OCI-LY3 (cell line): ENCODE measurements at regions not wholly inside any gene's neighbourhood (a gene's known extent, or its start where the extent isn't known, plus 50 kb on each side); places are given as distances from the start of the nearest gene placed in this dataset.

Experiments
- H2AFZ ChIP-seq: fragments of 200-600, 300-600 bp; shearing (Covaris generic); 2 replicates; pipeline ENCODE4 v1.6.0; 2014; ENCODE audit warnings: antibody characterized with exemption, low read depth, low read length
- H3K27ac ChIP-seq: fragments of 200-600, 300-600 bp; sonication (generic); 2 replicates; pipeline ENCODE4 v1.5.1; 2014; ENCODE audit warnings: mild to moderate bottlenecking, low read length, moderate library complexity, mixed read lengths
- H3K27me3 ChIP-seq: fragments of 200-600, 300-600 bp; sonication (generic); 2 replicates; pipeline ENCODE4 v1.6.1; 2014; ENCODE audit warnings: low read depth, low read length, mixed read lengths
- H3K36me3 ChIP-seq: fragments of 200-600, 300-600 bp; sonication (generic); replicated peaks from 2 replicates; pipeline ENCODE3; 2014; ENCODE audit warnings: low read depth, low read length, mixed read lengths
- H3K4me1 ChIP-seq: fragments of 300-600, 200-600 bp; sonication (generic); 2 replicates; pipeline ENCODE4 v1.6.1; 2014; ENCODE audit warnings: low read length, mixed read lengths
- H3K4me2 ChIP-seq: fragments of 200-600, 300-600 bp; sonication (generic); 2 replicates; pipeline ENCODE4 v1.6.1; 2014; ENCODE audit warnings: low read length, mixed read lengths
- H3K4me3 ChIP-seq: fragments of 300-600, 200-600 bp; sonication (generic); 2 replicates; pipeline ENCODE4 v1.5.1; 2014; ENCODE audit warnings: antibody characterized with exemption, mild to moderate bottlenecking, low read length, moderate library complexity
- H3K79me2 ChIP-seq: fragments of 300-600, 200-600 bp; shearing (Covaris generic); 2 replicates; pipeline ENCODE4 v1.6.1; 2014; ENCODE audit warnings: mild to moderate bottlenecking, low read length, mixed read lengths
- H3K9ac ChIP-seq: fragments of 300-600, 200-600 bp; shearing (Covaris generic); 2 replicates; pipeline ENCODE4 v1.6.0; 2014; ENCODE audit warnings: mild to moderate bottlenecking, low read length, moderate library complexity
- H3K9me3 ChIP-seq: fragments of 200-600, 300-600 bp; shearing (Covaris generic); 2 replicates; pipeline ENCODE4 v1.6.1; 2014; ENCODE audit warnings: low read length, mixed read lengths; ENCODE audit not compliant: insufficient read depth
- H4K20me1 ChIP-seq: fragments of 200-600, 300-600 bp; sonication (generic); 2 replicates; pipeline ENCODE4 v1.6.1; 2016; ENCODE audit warnings: low read length, mixed read lengths; ENCODE audit not compliant: insufficient read depth
- EZH2phosphoT487 ChIP-seq: fragments of 200-600 bp; shearing (Covaris generic); IDR thresholded peaks from 2 replicates; pipeline ENCODE4 v1.6.1; 2018; ENCODE audit warnings: antibody characterized with exemption, mixed run types, low read depth
- TF ChIP-seq, protein P1 (sequence below): fragments of 200-600, 300-600 bp; sonication (generic); IDR thresholded peaks from 2 replicates; pipeline ENCODE4 v1.5.1; 2014; ENCODE audit warnings: antibody characterized with exemption, low read length, low read depth

DNA sequence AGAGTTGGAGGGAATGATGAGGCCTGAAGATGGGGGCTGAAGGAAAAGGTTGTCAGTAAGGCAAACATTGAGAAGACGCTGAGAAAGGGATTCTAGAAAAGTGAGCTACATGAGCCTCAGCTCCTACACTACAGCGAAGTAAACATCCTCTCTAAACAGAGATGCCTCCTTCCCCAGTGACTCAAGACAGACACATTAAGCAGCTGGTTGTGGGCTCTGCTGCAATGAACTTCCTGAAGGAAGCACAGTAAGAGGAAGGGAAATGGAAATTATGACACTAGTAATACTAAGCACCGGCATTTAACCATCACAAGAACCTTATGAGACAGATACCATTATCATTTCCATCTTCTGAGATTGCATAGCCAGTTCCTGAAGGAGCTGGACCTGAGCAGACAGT, 190.5 kb downstream of the C11orf87 start:
- Histone ChIP-seq H3K9me3 (0 out of 2 replicates have a peak, but pooled peaks cover 3% of the 10 kb centered on the region), H3K4me1 (no peaks in the 10 kb centered on the region), H3K36me3 (no peaks in the 10 kb centered on the region), H4K20me1 (no peaks in the 10 kb centered on the region), H3K9ac (no peak overlapping the region), H3K4me3 (no peak overlapping the region), H3K27me3 (no peaks in the 10 kb centered on the region), H2AFZ (no peak overlapping the region), H3K79me2 (no peaks in the 10 kb centered on the region), H3K27ac (no peak overlapping the region), H3K4me2 (no peak overlapping the region)
- TF ChIP-seq EZH2phosphoT487, result no peak
- TF ChIP-seq, protein P1, sequence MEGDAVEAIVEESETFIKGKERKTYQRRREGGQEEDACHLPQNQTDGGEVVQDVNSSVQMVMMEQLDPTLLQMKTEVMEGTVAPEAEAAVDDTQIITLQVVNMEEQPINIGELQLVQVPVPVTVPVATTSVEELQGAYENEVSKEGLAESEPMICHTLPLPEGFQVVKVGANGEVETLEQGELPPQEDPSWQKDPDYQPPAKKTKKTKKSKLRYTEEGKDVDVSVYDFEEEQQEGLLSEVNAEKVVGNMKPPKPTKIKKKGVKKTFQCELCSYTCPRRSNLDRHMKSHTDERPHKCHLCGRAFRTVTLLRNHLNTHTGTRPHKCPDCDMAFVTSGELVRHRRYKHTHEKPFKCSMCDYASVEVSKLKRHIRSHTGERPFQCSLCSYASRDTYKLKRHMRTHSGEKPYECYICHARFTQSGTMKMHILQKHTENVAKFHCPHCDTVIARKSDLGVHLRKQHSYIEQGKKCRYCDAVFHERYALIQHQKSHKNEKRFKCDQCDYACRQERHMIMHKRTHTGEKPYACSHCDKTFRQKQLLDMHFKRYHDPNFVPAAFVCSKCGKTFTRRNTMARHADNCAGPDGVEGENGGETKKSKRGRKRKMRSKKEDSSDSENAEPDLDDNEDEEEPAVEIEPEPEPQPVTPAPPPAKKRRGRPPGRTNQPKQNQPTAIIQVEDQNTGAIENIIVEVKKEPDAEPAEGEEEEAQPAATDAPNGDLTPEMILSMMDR, result no peak

- no peaks in the 10 kb centered on the region for H4K20me1 ChIP-seq
- no peak overlapping the region for H3K4me3 ChIP-seq
- no peak overlapping the region for H2AFZ ChIP-seq
- no peaks in the 10 kb centered on the region for H3K27me3 ChIP-seq
- no peak overlapping the region for H3K27ac ChIP-seq
- no peak overlapping the region for H3K9ac ChIP-seq
- H3K9me3 ChIP-seq, result no peaks in the 10 kb centered on the region
- TF ChIP-seq, protein P1, result no peak
- TF ChIP-seq EZH2phosphoT487, result no peak
- no peak overlapping the region for H3K4me2 ChIP-seq
- H3K79me2 ChIP-seq, result no peaks in the 10 kb centered on the region
- no peaks in the 10 kb centered on the region for H3K4me1 ChIP-seq
- H3K36me3 ChIP-seq, result no peaks in the 10 kb centered on the region
Observed at GRCh38 chr11:109619498-109619897, 197.5 kb downstream of the C11orf87 start.

- H3K4me3 ChIP-seq, result no peak overlapping the region
- no peaks in the 10 kb centered on the region for H4K20me1 ChIP-seq
- H3K27me3 ChIP-seq, result no peaks in the 10 kb centered on the region; the same call in 1 of the 2 replicates
Observed at GRCh38 chr11:109629734-109630133, 207.7 kb downstream of the C11orf87 start.

DNA sequence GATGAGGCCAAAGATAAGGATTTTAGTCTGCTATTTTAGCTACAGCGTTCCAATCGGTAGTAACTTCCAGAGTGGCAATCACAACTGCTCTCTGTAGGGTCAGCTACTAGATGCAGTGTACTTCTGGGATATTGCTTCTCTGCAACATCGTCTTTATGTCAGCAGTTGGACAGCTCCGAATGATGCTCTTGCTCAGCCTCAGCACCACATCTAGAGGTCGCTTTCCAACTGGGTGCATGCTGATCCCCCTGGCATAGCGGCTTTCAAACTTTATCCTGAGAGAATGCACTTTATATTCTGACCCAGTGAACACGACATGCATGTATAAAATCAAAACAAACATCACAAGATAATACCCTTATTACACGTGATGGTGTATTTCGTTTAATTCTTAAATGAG, 219.6 kb downstream of the C11orf87 start:
- H4K20me1 ChIP-seq, result no peaks in the 10 kb centered on the region
- H3K9ac ChIP-seq, result no peak overlapping the region
- no peaks in the 10 kb centered on the region for H3K36me3 ChIP-seq
- H3K4me2 ChIP-seq, result no peak overlapping the region
- no peaks in the 10 kb centered on the region for H3K79me2 ChIP-seq
- H3K4me1 ChIP-seq, result no peaks in the 10 kb centered on the region
- H3K27me3 ChIP-seq, result no peaks in the 10 kb centered on the region
- no peaks in the 10 kb centered on the region for H3K9me3 ChIP-seq
- no peak overlapping the region for H3K27ac ChIP-seq
- TF ChIP-seq EZH2phosphoT487, result no peak
- TF ChIP-seq, protein P1, result no peak
- H3K4me3 ChIP-seq, result no peak overlapping the region
- no peak overlapping the region for H2AFZ ChIP-seq

More at GRCh38 chr11:109629734-109630133, 207.7 kb downstream of the C11orf87 start:
- no peak overlapping the region for H3K9ac ChIP-seq
- no peaks in the 10 kb centered on the region for H3K36me3 ChIP-seq
- no peak overlapping the region for H3K27ac ChIP-seq
- H3K4me2 ChIP-seq, result no peak overlapping the region
- no peak overlapping the region for H2AFZ ChIP-seq
- H3K79me2 ChIP-seq, result no peaks in the 10 kb centered on the region
- H3K4me1 ChIP-seq, result no peaks in the 10 kb centered on the region
- TF ChIP-seq, protein P1, result no peak
- no peak for TF ChIP-seq EZH2phosphoT487
- H3K9me3 ChIP-seq, result no peaks in the 10 kb centered on the region
